Right lobe of liver (tissue), 4 donors: ENCODE measurements at regions not wholly inside any gene's neighbourhood (a gene's known extent, or its start where the extent isn't known, plus 50 kb on each side); places are given as distances from the start of the nearest gene placed in this dataset.

Experiments used
- CTCF ChIP-seq, 4 donors: fragments of 200-600 bp in 3 of 4; fragments of 450-650 bp in 1 of 4; IDR thresholded peaks; one replicate each; pipeline versions ENCODE4 v1.5.1 to v1.8.0; 2016 to 2022; ENCODE audit warnings: antibody characterized with exemption in 4 of 4, mild to moderate bottlenecking in 2 of 4
- POLR2A ChIP-seq: fragments of 450-650 bp; IDR thresholded peaks from one replicate; pipeline ENCODE4 v1.6.1; 2017; ENCODE audit warnings: antibody characterized with exemption, mild to moderate bottlenecking
- donor health status: DM: no; HTN: no; CAD: no.
- donor health status: DM: no; HTN: no; CAD: no.
- donor health status: DM: no; HTN: yes; CAD: no.

- no peak for TF ChIP-seq CTCF (IDR thresholded peaks at IDR 0.05)
- no peak for TF ChIP-seq POLR2A
Measured at GRCh38 chr2:177053038-177053437, 159.6 kb upstream of the HNRNPA3 start.
